ENCODE measurements at regions not wholly inside any gene's neighbourhood (a gene's known extent, or its start where the extent isn't known, plus 50 kb on each side); places are given as distances from the start of the nearest gene placed in this dataset.

DNA sequence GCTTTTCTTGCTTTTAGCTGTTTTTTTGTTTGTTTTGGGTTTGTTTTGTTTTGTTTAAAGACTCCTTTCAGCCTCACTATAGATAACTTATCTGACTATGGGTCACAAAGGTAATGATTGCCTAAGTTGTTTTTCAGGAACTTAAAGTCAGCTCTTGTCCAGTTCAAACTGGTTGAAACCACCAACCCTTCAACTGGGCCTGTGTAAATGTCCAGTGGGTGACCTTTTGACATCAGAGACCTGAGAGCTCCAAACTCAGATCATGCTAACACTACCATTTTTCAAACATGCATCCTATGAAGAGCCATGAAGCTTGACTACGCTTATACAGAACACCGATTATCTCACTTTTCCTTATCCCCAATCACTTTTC, 144.6 kb upstream of the RMP24 start:
- no peak overlapping the region for H3K4me3 Mint-ChIP-seq

GRCh38 chr18:35828591-35828990, 143.9 kb upstream of the RMP24 start:
- Mint-ChIP-seq H3K4me1 (no peaks in the 10 kb centered on the region), H3K4me3 (no peak overlapping the region), H3K9me3 (no peaks in the 10 kb centered on the region), H3K27me3 (ENCODE audit: insufficient read depth, low read depth) (peaks cover 3% of the 10 kb centered on the region), H3K36me3 (no peaks in the 10 kb centered on the region), H3K27ac (no peak overlapping the region)
- Histone ChIP-seq H3K4me2 (no peak overlapping the region), H3K4me1 (no peaks in the 10 kb centered on the region), H3K27me3 (no peaks in the 10 kb centered on the region), H3K36me3 (no peaks in the 10 kb centered on the region), H3K9me3 (ENCODE audit: low read depth) (no peaks in the 10 kb centered on the region), H3K27ac (no peak overlapping the region), H3K79me2 (ENCODE audit: low read depth) (no peaks in the 10 kb centered on the region), H2AFZ (replicated peaks) (no peak overlapping the region), H3F3A (ENCODE audit: low read depth) (no peaks in the 10 kb centered on the region), H3K9ac (no peak overlapping the region), H4K20me1 (ENCODE audit: low read depth) (no peaks in the 10 kb centered on the region), H3K4me3 (no peak overlapping the region)
- TF ChIP-seq EZH2phosphoT487 (IDR thresholded peaks at IDR 0.05) (no peak), EZH2 (IDR thresholded peaks at IDR 0.05) (no peak)
- TF ChIP-seq, protein P1, sequence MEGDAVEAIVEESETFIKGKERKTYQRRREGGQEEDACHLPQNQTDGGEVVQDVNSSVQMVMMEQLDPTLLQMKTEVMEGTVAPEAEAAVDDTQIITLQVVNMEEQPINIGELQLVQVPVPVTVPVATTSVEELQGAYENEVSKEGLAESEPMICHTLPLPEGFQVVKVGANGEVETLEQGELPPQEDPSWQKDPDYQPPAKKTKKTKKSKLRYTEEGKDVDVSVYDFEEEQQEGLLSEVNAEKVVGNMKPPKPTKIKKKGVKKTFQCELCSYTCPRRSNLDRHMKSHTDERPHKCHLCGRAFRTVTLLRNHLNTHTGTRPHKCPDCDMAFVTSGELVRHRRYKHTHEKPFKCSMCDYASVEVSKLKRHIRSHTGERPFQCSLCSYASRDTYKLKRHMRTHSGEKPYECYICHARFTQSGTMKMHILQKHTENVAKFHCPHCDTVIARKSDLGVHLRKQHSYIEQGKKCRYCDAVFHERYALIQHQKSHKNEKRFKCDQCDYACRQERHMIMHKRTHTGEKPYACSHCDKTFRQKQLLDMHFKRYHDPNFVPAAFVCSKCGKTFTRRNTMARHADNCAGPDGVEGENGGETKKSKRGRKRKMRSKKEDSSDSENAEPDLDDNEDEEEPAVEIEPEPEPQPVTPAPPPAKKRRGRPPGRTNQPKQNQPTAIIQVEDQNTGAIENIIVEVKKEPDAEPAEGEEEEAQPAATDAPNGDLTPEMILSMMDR (IDR thresholded peaks at IDR 0.05) = no peak
- DNase-seq (ENCODE audit: low spot score) = no peak

More for the DNA sequence above, 144.6 kb upstream of the RMP24 start:
- no peak for DNase-seq (ENCODE audit: low spot score)
- Histone ChIP-seq H3K9me3 (ENCODE audit: low read depth) (no peaks in the 10 kb centered on the region), H3K4me3 (no peak overlapping the region), H3K27me3 (no peaks in the 10 kb centered on the region), H3K36me3 (no peaks in the 10 kb centered on the region), H4K20me1 (ENCODE audit: low read depth) (no peaks in the 10 kb centered on the region), H2AFZ (replicated peaks) (no peak overlapping the region), H3F3A (ENCODE audit: low read depth) (no peaks in the 10 kb centered on the region), H3K79me2 (ENCODE audit: low read depth) (no peaks in the 10 kb centered on the region), H3K4me2 (no peak overlapping the region), H3K9ac (no peak overlapping the region), H3K4me1 (no peaks in the 10 kb centered on the region), H3K27ac (no peak overlapping the region)
- peaks cover 3% of the 10 kb centered on the region for H3K27me3 Mint-ChIP-seq (ENCODE audit: insufficient read depth, low read depth)
- TF ChIP-seq EZH2 (IDR thresholded peaks at IDR 0.05) (no peak), EZH2phosphoT487 (IDR thresholded peaks at IDR 0.05) (no peak)
- TF ChIP-seq, protein P1 (IDR thresholded peaks at IDR 0.05) = no peak
- H3K4me1 Mint-ChIP-seq = no peaks in the 10 kb centered on the region
- H3K36me3 Mint-ChIP-seq = no peaks in the 10 kb centered on the region
- H3K27ac Mint-ChIP-seq = no peak overlapping the region
- H3K9me3 Mint-ChIP-seq = no peaks in the 10 kb centered on the region

GRCh38 chr18:35835366-35835765, 137.1 kb upstream of the RMP24 start:
- Histone ChIP-seq H3K36me3 (no peaks in the 10 kb centered on the region), H3K4me2 (no peak overlapping the region), H3K27me3 (no peaks in the 10 kb centered on the region), H3K79me2 (ENCODE audit: low read depth) (no peaks in the 10 kb centered on the region), H3K9ac (no peak overlapping the region), H3K4me1 (no peaks in the 10 kb centered on the region), H2AFZ (replicated peaks) (no peak overlapping the region), H3K9me3 (ENCODE audit: low read depth) (no peaks in the 10 kb centered on the region), H3K4me3 (no peak overlapping the region), H4K20me1 (ENCODE audit: low read depth) (no peaks in the 10 kb centered on the region), H3K27ac (no peak overlapping the region), H3F3A (ENCODE audit: low read depth) (no peaks in the 10 kb centered on the region)
- Mint-ChIP-seq H3K9me3 (no peaks in the 10 kb centered on the region), H3K27me3 (ENCODE audit: insufficient read depth, low read depth) (peaks cover 3% of the 10 kb centered on the region), H3K36me3 (no peaks in the 10 kb centered on the region), H3K4me1 (no peaks in the 10 kb centered on the region), H3K27ac (no peak overlapping the region), H3K4me3 (no peak overlapping the region)
- TF ChIP-seq EZH2 (IDR thresholded peaks at IDR 0.05) (no peak), EZH2phosphoT487 (IDR thresholded peaks at IDR 0.05) (no peak)
- TF ChIP-seq, protein P1 (IDR thresholded peaks at IDR 0.05) = no peak
- no peak for DNase-seq (ENCODE audit: low spot score)

Data from neural progenitor cell (in vitro differentiated cells).